ENCODE measurements at regions not wholly inside any gene's neighbourhood (a gene's known extent, or its start where the extent isn't known, plus 50 kb on each side); places are given as distances from the start of the nearest gene placed in this dataset.

- no peak for DNase-seq (ENCODE audit: low spot score)
Observed at GRCh38 chr3:116767726-116768125, 58.1 kb downstream of the TUSC7 start.

- peak; percentile 76 for DNase-seq (ENCODE audit: low spot score)
Observed at GRCh38 chr3:116770815-116771450, 61.4 kb downstream of the TUSC7 start.

- DNase-seq (ENCODE audit: low spot score), result no peak
Observed at GRCh38 chr3:116776880-116777785, 67.6 kb downstream of the TUSC7 start.

- DNase-seq (ENCODE audit: low spot score), result no peak
Observed at GRCh38 chr3:116785226-116785625, 75.6 kb downstream of the TUSC7 start.

- DNase-seq (ENCODE audit: low spot score), result no peak
Observed at GRCh38 chr3:116802651-116803050, 93.1 kb downstream of the TUSC7 start.

DNA sequence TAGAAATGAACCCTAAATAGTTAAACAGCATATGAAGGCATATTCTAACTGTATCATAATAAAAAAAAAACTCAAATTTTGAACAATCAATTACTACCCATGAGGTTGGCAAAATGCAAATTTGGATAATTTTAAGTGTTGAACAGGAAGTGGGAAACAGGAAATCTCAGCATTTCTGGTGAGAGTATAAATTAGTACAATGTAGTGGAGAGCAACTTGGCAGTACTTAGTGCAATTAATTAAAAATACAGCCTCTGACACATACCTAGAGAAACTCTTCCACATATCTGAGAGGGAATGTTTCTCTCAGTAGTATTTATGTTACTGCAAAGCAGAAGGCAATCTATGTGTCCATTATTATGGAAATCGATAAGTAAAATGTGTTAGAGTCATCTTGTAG lies 96.8 kb downstream of the TUSC7 start:
- no peak for DNase-seq (ENCODE audit: low spot score)

- no peak for DNase-seq (ENCODE audit: low spot score)
Observed at GRCh38 chr3:116808725-116809124, 99.1 kb downstream of the TUSC7 start.

DNA sequence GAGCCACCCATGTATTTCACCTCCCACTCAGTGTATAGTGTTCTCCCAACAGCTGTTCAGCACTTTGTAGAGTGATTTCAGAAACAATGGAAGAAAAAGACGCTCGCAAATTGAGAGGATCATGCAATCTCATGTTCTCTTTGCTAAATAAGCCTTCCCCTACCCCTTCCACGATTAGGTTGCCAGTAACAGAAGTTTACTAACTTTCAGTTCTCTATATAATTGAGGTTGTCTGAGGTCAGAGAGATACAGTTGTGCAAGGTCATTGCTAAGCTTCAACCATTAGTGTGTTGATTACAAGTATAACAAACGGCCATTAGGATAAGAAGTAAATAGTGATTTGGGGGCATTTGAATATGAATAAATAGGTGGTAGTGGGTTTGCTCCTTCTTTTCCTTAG lies 99.6 kb downstream of the TUSC7 start:
- no peak for DNase-seq (ENCODE audit: low spot score)

GRCh38 chr3:116811754-116812153 lies 102.2 kb downstream of the TUSC7 start:
- no peak for DNase-seq (ENCODE audit: low spot score)

- DNase-seq (ENCODE audit: low spot score), result no peak
Observed at GRCh38 chr3:116812949-116813348, 103.4 kb downstream of the TUSC7 start.

DNA sequence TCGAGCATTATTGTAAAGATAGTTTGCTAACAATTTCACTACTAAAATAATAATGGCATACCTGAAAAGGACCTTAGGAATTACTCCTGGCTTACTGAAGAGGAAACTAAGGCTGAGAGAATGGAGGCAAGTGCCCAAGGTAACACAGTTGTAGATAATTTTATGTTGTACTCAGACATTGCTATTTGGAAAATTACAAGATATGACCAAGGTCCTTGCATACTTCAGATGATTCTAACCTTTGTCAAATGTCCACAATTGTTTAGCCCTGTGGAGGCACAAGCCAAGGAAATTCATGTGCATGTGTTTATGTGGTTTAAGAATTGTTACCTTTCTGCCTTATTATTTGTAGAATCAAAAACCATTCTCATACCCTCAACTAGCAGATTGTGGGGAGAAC lies 105.7 kb downstream of the TUSC7 start:
- no peak for DNase-seq (ENCODE audit: low spot score)

- peak; percentile 7 for DNase-seq (ENCODE audit: low spot score)
Observed at GRCh38 chr3:116815831-116816588, 106.4 kb downstream of the TUSC7 start.

GRCh38 chr3:116821371-116821770 lies 111.8 kb downstream of the TUSC7 start:
- no peak for DNase-seq (ENCODE audit: low spot score)

GRCh38 chr3:116824208-116824607 lies 114.6 kb downstream of the TUSC7 start:
- DNase-seq (ENCODE audit: low spot score), result no peak

DNA sequence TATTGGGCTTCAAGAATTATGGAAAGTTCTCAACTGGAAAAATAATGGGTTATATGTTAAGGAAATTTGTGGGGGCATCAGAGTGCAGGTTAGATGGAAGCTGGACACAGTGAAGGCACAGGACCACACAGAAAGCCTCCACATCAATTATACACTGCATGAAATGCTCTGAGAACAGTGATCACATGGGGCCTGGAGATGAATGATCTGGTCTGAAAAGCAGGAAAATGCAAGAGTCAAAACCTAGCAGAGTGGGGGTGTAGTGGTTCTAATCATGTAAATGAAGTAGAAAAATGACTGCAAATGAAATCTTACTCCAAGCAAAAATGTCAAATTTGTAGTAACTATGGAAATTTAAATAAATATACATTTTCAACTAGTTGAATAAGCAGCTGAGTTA lies 123.6 kb downstream of the TUSC7 start:
- no peak for DNase-seq (ENCODE audit: low spot score)

GRCh38 chr3:116834816-116835215 lies 125.2 kb downstream of the TUSC7 start:
- DNase-seq (ENCODE audit: low spot score), result no peak

DNA sequence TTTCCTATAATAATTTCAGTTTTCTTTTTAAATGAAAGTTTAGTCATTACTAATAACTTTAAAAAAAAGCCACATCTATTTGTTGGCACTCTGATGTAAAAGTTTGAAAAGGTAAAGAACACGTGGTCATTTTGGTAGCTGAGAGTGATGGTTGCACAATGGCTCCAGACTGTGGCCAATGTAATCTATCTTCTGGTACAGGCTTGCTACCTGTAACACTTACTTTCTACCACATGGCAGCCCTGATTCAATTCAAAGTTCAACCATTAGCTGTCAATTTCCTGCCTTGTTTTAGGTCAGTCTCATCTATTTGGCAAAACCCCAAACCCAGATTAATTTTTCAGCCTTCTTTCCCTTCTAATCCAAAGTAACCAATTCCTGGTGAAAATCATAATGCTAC lies 126.1 kb downstream of the TUSC7 start:
- no peak for DNase-seq (ENCODE audit: low spot score)

- DNase-seq (ENCODE audit: low spot score), result no peak
Observed at GRCh38 chr3:116836286-116836685, 126.7 kb downstream of the TUSC7 start.

DNA sequence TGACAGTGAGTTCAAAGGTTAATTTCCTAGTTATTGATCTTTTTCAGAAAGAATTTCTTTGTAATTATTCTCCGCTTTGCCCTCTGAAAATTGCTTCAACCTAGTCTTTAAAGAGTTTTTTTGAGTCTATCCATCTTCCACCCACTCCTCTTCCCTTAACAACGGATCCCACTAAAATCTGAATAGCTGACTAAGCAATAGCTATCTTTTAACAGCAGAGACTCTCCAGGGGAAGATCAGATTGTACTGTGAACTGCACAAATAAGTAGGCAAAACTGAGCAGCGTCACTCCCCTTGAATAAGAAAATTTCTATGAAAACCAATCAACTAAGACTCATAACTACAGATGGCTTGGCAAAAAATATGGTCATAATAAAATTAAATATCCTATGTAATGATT lies 127.9 kb downstream of the TUSC7 start:
- no peak for DNase-seq (ENCODE audit: low spot score)

DNA sequence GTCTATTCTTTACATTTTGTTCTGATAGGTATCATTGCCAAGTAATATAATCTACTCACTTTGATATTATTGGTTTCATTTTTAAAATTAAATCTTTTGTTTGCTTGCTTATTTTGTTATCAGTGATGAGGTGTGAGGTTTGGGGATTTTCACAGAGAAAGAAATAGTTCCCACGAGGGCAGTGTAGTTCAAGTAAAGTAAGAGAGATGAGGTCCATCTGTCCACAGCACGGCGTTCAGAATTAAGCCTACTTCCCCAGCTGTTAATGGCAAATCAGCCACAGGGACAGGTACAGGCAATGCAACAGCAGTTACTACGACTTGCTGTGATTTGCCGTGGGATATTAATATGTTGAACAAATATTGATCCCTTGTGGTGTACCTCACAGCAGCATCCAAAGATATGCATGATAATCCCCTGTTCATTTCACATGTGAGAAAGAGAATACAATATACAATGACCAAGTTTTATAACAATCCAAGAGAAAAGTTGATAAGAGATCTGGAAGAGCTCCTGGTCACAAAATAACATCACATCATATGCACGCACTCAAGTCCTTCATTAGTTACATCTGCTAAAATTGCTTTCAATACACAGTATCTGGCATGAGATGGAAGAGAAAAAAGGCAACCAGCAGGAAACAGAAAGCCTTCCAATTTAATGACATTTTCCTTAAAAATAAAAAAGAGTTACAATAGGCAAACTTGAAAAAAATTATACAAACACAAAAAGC lies 131.6 kb downstream of the TUSC7 start:
- no peak for DNase-seq (ENCODE audit: low spot score)

- no peak for DNase-seq (ENCODE audit: low spot score)
Observed at GRCh38 chr3:116842254-116842957, 132.8 kb downstream of the TUSC7 start.

Measured in AG20443 (cell line).